KMS-11 (cell line): ENCODE measurements at regions not wholly inside any gene's neighbourhood (a gene's known extent, or its start where the extent isn't known, plus 50 kb on each side); places are given as distances from the start of the nearest gene placed in this dataset.

Experiments
- H2AFZ ChIP-seq: fragments of 200-600 bp; sonication (generic); 2 replicates; pipeline ENCODE4 v1.6.1; 2016; ENCODE audit warnings: antibody characterized with exemption, mixed run types, low read depth
- H3K27ac ChIP-seq: fragments of 200-600 bp; sonication (generic); 2 replicates; pipeline ENCODE4 v1.6.1; 2016; ENCODE audit warnings: mild to moderate bottlenecking, mixed run types
- H3K27me3 ChIP-seq: fragments of 200-600 bp; sonication (generic); 2 replicates; pipeline ENCODE4 v1.6.1; 2017; ENCODE audit warnings: mild to moderate bottlenecking, low read depth, mixed run types, moderate library complexity; ENCODE audit not compliant: insufficient read depth
- H3K36me3 ChIP-seq: fragments of 200-600 bp; sonication (generic); 2 replicates; pipeline ENCODE4 v1.6.1; 2017; ENCODE audit warnings: mild to moderate bottlenecking, mixed run types; ENCODE audit not compliant: insufficient read depth
- H3K4me1 ChIP-seq: fragments of 200-600 bp; sonication (generic); 2 replicates; pipeline ENCODE4 v1.6.1; 2016; ENCODE audit warnings: mild to moderate bottlenecking, low read depth, mixed run types; ENCODE audit not compliant: poor library complexity, severe bottlenecking
- H3K4me2 ChIP-seq: fragments of 200-600 bp; sonication (generic); 2 replicates; pipeline ENCODE4 v1.7.0; 2016; ENCODE audit warnings: mild to moderate bottlenecking, mixed run types
- H3K4me3 ChIP-seq: fragments of 200-600 bp; sonication (generic); IDR thresholded peaks from 2 replicates; pipeline ENCODE4 v1.6.1; 2017; ENCODE audit warnings: low read depth, low read length, mixed read lengths; ENCODE audit not compliant: insufficient read depth
- H3K79me2 ChIP-seq: fragments of 200-600 bp; sonication (generic); 2 replicates; pipeline ENCODE4 v1.6.1; 2016; ENCODE audit warnings: low read depth, mixed run types; ENCODE audit not compliant: insufficient read depth
- H3K9ac ChIP-seq: fragments of 200-600 bp; sonication (generic); 2 replicates; pipeline ENCODE4 v1.6.1; 2016; ENCODE audit warnings: mild to moderate bottlenecking, mixed run types
- H4K20me1 ChIP-seq: fragments of 200-600 bp; sonication (generic); 2 replicates; pipeline ENCODE4 v1.6.1; 2016; ENCODE audit warnings: mild to moderate bottlenecking, mixed run types; ENCODE audit not compliant: insufficient read depth
- TF ChIP-seq, protein P1 (sequence below): fragments of 200-600 bp; sonication (generic); conservative IDR thresholded peaks from 2 replicates; pipeline ENCODE4 v1.6.1; 2017; ENCODE audit warnings: low read depth, mild to moderate bottlenecking, antibody characterized with exemption, low read length, moderate library complexity, mixed read lengths

DNA sequence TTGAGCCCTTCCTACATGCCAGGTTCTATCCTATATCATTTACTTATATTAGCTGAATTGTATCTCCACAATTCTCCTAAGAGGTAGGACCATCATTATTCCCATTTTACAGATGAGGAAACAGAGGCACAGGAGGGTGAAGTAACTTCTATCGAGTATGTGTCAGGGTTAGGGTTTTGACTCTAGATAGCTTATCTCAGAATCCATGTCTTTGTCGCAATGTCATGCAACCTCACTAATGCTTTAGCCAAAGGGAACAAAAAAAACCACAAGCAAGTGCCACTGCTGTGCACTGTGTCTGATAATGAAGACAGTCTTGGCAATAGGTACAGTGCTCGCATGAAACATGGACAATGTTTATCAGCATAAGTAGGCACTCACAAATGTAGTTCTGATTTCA is 95.4 kb upstream of the CLDN14 start:
- no peaks in the 10 kb centered on the region for H4K20me1 ChIP-seq
- H3K79me2 ChIP-seq: no peaks in the 10 kb centered on the region
- no peak overlapping the region for H3K27ac ChIP-seq
- no peaks in the 10 kb centered on the region for H3K36me3 ChIP-seq
- H3K4me2 ChIP-seq: no peak overlapping the region
- TF ChIP-seq, protein P1, sequence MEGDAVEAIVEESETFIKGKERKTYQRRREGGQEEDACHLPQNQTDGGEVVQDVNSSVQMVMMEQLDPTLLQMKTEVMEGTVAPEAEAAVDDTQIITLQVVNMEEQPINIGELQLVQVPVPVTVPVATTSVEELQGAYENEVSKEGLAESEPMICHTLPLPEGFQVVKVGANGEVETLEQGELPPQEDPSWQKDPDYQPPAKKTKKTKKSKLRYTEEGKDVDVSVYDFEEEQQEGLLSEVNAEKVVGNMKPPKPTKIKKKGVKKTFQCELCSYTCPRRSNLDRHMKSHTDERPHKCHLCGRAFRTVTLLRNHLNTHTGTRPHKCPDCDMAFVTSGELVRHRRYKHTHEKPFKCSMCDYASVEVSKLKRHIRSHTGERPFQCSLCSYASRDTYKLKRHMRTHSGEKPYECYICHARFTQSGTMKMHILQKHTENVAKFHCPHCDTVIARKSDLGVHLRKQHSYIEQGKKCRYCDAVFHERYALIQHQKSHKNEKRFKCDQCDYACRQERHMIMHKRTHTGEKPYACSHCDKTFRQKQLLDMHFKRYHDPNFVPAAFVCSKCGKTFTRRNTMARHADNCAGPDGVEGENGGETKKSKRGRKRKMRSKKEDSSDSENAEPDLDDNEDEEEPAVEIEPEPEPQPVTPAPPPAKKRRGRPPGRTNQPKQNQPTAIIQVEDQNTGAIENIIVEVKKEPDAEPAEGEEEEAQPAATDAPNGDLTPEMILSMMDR: no peak
- H3K9ac ChIP-seq: no peak overlapping the region
- no peak overlapping the region for H3K4me3 ChIP-seq
- peaks cover 3% of the 10 kb centered on the region for H3K4me1 ChIP-seq
- no peak overlapping the region for H2AFZ ChIP-seq
- H3K27me3 ChIP-seq: no peaks in the 10 kb centered on the region

DNA sequence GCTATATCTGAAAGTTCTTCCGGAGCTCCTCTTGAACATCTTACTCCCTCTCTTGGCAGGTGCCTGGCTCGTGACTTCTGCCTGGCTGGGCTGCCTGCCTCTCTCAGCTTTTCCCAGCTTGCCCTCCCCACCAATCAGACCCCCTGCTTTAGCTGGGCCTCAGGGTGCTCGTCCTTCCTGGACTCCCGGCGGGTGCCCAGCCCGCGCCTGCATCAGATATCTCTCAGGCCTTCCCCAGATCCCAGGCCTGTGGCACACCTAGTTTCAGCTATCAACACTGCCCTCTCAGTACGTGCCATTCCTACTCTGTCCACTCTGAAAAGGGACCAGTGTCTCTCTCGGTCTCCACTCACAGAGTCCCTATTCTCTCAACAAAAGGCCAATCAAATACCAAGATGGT is 96.5 kb upstream of the CLDN14 start:
- Histone ChIP-seq H3K36me3 (no peaks in the 10 kb centered on the region), H3K4me3 (no peak overlapping the region), H4K20me1 (no peaks in the 10 kb centered on the region), H3K4me1 (peaks cover 3% of the 10 kb centered on the region), H3K9ac (no peak overlapping the region), H3K4me2 (no peak overlapping the region), H3K79me2 (no peaks in the 10 kb centered on the region), H3K27ac (no peak overlapping the region), H3K27me3 (no peaks in the 10 kb centered on the region), H2AFZ (no peak overlapping the region)
- TF ChIP-seq, protein P1: no peak

DNA sequence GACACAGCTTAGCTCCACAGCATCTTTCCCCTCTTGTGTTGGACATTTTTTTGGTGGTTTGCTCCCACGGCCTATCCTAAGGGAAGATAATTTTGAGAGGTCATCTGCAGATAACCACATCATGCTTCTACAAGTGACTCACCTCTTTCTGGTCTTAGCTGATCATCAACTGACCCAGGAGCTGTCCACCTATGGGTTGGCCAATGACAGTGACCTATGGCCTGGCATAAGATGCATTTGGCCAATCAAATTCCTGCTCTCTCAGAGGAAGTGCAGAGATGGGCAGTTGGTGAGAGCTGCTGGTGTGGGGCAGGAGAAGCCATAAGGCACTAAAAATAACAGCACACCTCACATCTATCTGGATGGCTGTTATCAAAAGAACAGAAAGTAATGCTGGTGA is 100.0 kb upstream of the CLDN14 start:
- H3K79me2 ChIP-seq: no peaks in the 10 kb centered on the region
- H3K27me3 ChIP-seq: no peaks in the 10 kb centered on the region
- no peak overlapping the region for H3K27ac ChIP-seq
- TF ChIP-seq, protein P1: no peak
- no peak overlapping the region for H2AFZ ChIP-seq
- no peaks in the 10 kb centered on the region for H3K36me3 ChIP-seq
- H3K9ac ChIP-seq: no peak overlapping the region
- no peak overlapping the region for H3K4me2 ChIP-seq
- no peak overlapping the region for H3K4me3 ChIP-seq
- peaks cover 3% of the 10 kb centered on the region for H3K4me1 ChIP-seq
- H4K20me1 ChIP-seq: no peaks in the 10 kb centered on the region

DNA sequence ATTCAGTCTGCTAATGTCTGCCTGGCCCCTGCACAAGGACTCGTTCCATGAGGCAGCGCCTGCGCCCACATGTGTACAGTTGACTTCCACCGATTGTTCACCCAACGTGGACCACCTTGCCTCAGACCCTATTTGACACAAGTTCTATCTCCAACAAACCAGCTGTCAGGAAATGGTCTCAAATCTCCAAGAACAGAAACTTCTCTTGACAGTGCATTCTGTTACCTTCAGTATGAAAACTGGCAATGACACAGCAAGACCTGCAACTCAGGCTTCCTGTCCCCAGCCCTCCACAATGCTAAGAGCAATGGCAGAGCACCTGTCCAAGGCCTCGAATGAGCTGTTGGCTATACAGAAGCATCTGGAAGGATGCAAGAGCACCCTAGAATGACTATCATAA is 102.3 kb upstream of the CLDN14 start:
- peaks cover 3% of the 10 kb centered on the region for H3K4me1 ChIP-seq
- no peak overlapping the region for H3K4me2 ChIP-seq
- no peaks in the 10 kb centered on the region for H3K36me3 ChIP-seq
- H2AFZ ChIP-seq: no peak overlapping the region
- no peaks in the 10 kb centered on the region for H3K79me2 ChIP-seq
- H3K9ac ChIP-seq: no peak overlapping the region
- H4K20me1 ChIP-seq: no peaks in the 10 kb centered on the region
- TF ChIP-seq, protein P1: no peak
- H3K27ac ChIP-seq: no peak overlapping the region
- H3K27me3 ChIP-seq: no peaks in the 10 kb centered on the region
- no peak overlapping the region for H3K4me3 ChIP-seq
